ENCODE measurements at regions not wholly inside any gene's neighbourhood (a gene's known extent, or its start where the extent isn't known, plus 50 kb on each side); places are given as distances from the start of the nearest gene placed in this dataset.

DNA sequence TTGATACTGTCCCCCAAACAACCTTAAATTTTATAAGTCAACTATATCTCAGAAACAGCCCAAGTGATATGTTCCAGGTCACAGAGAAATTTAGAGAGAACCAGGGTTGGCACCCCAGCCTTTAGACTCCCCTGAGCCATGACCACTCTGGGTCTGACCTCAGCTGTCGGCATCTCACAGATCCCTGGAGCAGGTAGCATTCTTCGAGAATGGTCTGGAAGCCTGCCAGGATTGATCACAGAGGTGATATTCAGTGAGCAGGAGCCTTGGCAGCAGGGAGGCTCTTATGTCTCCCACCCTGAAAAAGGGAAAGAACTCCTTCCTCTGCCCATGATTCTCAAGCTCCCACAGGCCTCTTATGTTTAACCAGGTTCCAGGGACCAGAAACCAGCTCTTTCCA, 58.2 kb downstream of the PLK2 start:
- TF ChIP-seq, protein P1, sequence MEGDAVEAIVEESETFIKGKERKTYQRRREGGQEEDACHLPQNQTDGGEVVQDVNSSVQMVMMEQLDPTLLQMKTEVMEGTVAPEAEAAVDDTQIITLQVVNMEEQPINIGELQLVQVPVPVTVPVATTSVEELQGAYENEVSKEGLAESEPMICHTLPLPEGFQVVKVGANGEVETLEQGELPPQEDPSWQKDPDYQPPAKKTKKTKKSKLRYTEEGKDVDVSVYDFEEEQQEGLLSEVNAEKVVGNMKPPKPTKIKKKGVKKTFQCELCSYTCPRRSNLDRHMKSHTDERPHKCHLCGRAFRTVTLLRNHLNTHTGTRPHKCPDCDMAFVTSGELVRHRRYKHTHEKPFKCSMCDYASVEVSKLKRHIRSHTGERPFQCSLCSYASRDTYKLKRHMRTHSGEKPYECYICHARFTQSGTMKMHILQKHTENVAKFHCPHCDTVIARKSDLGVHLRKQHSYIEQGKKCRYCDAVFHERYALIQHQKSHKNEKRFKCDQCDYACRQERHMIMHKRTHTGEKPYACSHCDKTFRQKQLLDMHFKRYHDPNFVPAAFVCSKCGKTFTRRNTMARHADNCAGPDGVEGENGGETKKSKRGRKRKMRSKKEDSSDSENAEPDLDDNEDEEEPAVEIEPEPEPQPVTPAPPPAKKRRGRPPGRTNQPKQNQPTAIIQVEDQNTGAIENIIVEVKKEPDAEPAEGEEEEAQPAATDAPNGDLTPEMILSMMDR (optimal IDR thresholded peaks at IDR 0.05 in 1 of 3, IDR thresholded peaks at IDR 0.05 in 1 of 3, conservative IDR thresholded peaks at IDR 0.05 in 1 of 3; ENCODE audit: extremely low read depth in 1 of 3, insufficient read depth in 2 of 3, low read length in 3 of 3), result no peak
- no peak for TF ChIP-seq EZH2 (IDR thresholded peaks at IDR 0.05; ENCODE audit: low read length)
